HuH-7.5 (cell line): ENCODE measurements at regions not wholly inside any gene's neighbourhood (a gene's known extent, or its start where the extent isn't known, plus 50 kb on each side); places are given as distances from the start of the nearest gene placed in this dataset.

Experiments used
- DNase-seq: peaks from one replicate; pipeline ENCODE4 v3.0.0; 2011; ENCODE audit warnings: low spot score

DNA sequence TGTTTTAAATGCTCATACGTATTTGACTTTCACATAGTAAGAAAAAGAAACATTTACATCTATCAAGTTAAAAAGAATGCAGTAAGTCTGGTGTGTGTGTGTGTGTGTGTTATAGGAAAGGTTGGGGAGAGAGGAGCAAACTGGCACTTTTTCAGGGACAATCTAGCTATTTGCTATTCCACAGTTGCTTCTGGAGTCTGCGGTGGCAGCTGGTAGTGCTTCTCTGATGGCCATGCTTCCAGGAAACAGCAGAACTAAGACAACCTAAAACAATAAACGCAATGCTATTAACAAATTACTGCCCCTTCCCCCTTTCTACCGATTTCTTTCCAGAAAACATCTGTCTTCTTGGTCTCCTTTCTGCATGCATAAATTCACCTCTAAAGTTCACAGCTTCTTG, 70.0 kb upstream of the CDH10 start:
- DNase-seq: no peak

DNA sequence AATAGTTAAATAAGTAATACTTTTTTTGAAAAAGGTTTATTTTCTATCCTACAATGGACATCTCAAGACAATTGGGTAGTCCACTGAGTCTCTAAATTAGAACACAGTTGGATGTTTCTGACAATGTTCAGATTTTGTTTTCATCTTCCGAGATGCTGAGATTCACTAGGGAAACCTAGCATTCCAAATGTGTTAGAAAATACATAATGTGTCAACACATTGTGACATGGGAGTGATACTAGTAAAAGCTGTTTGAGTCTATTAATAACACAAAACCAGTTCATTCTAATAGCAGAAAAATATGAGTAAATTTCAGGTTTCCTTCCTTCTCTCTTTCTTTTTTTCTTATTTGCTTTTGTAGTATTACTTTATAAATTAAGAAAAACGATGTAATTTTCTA, 68.2 kb upstream of the CDH10 start:
- DNase-seq: no peak

DNA sequence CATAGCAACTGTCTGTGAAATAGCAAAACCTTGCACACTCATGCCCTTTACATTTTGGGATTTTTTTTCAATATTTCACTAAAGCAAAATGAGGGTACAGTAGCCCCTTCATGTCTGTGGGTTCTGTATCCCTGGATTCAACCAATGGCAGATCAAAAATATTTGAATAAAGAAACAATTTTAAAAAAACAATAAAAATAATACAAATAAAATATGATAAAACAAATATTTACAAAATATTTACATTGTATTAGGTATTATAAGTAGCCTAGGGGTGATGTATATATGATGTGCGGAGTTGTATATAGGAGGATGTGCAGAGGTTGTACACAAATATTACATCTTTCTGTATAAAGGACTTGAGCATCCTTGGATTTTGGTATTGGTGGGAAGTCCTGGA, 67.3 kb upstream of the CDH10 start:
- DNase-seq: no peak

DNA sequence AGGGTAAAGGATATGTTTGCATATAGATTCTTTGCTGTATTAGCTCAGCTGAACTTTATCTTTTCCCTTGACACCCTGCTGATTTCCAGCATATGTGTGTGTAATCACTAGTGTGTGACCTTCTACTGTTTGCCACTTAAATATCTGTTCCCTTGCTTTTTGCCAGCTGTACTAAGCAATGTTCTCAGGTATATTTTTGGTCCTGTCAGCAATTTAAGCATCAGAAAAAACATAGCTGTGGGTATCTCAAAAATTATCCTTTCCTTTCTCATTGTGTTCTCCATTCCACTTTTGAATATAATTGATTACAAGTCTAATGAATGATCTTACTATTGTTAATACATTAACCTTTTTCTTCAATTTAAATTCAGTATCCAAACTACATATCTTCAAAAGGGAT, 59.2 kb upstream of the CDH10 start:
- DNase-seq: no peak
